ENCODE measurements at regions not wholly inside any gene's neighbourhood (a gene's known extent, or its start where the extent isn't known, plus 50 kb on each side); places are given as distances from the start of the nearest gene placed in this dataset.
A peak's percentile ranks its signal among the peaks of the same experiment; 100 is the strongest.

DNA sequence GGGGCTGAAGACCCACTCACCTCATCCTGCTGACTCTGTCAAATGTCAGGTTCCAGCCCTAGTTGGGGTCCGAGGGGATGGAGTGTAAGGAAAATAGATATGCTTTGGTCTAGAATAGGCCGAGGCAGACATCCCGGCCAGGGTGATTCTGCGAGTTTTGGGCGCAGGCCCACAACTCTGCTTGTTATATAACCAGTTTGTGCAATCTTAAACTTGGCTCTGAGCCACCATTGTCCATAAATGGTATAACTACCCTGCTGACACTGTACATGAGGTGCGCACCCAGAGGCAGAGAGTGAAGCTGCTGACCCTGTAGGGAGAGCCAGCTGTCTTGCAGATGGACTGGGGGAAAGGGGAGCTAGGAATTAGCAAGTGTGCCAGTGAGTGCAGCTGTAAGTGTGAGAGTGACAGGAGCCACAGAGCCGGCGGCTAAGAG lies 1388.8 kb downstream of the AMY1C start (continued):
- no peak for TF ChIP-seq HMGA1 (CRISPR knock-in tag; conservative IDR thresholded peaks at IDR 0.05)
- no peak for TF ChIP-seq FOXK2 (IDR thresholded peaks at IDR 0.05)
- no peak for TF ChIP-seq RFX1 (IDR thresholded peaks at IDR 0.05)
- TF ChIP-seq RNF2 (conservative IDR thresholded peaks at IDR 0.05; ENCODE audit: low read depth): no peak
- peak; percentile 63; the same call in 1 of the 2 replicates for TF ChIP-seq ZNF331 (CRISPR knock-in tag; IDR thresholded peaks at IDR 0.05)
- TF ChIP-seq ZNF513 (CRISPR knock-in tag; conservative IDR thresholded peaks at IDR 0.05): no peak
- no peak for TF ChIP-seq SKI (IDR thresholded peaks at IDR 0.05; ENCODE audit: partially characterized antibody)
- TF ChIP-seq ZBTB49 (CRISPR knock-in tag; IDR thresholded peaks at IDR 0.05; ENCODE audit: borderline replicate concordance): no peak
- peak; percentile 90 for TF ChIP-seq CEBPG (CRISPR knock-in tag; IDR thresholded peaks at IDR 0.05)
- no peak for TF ChIP-seq FOXP4 (CRISPR knock-in tag; IDR thresholded peaks at IDR 0.05)
- TF ChIP-seq PLSCR1 (CRISPR knock-in tag; IDR thresholded peaks at IDR 0.05; ENCODE audit: borderline replicate concordance): no peak
- TF ChIP-seq TSC22D2 (CRISPR knock-in tag; IDR thresholded peaks at IDR 0.05; ENCODE audit: borderline replicate concordance): no peak
- no peak for TF ChIP-seq PHB2 (IDR thresholded peaks at IDR 0.05; ENCODE audit: partially characterized antibody)
- no peak for TF ChIP-seq NAIF1 (CRISPR knock-in tag; IDR thresholded peaks at IDR 0.05; ENCODE audit: borderline replicate concordance)
- TF ChIP-seq ZNF280D (CRISPR knock-in tag; IDR thresholded peaks at IDR 0.05): no peak
- peak; percentile 72 for TF ChIP-seq NFIC (IDR thresholded peaks at IDR 0.05; ENCODE audit: low read length)
- no peak for TF ChIP-seq STAT6 (CRISPR knock-in tag; IDR thresholded peaks at IDR 0.05; ENCODE audit: borderline replicate concordance)
- no peak for TF ChIP-seq ZNF619 (CRISPR knock-in tag; IDR thresholded peaks at IDR 0.05)
- TF ChIP-seq BRCA1 (CRISPR knock-in tag; IDR thresholded peaks at IDR 0.05): no peak
- TF ChIP-seq YEATS2 (CRISPR knock-in tag; IDR thresholded peaks at IDR 0.05; ENCODE audit: borderline replicate concordance): no peak
